GM19397 (cell line): ENCODE measurements at regions not wholly inside any gene's neighbourhood (a gene's known extent, or its start where the extent isn't known, plus 50 kb on each side); places are given as distances from the start of the nearest gene placed in this dataset.

Source experiments
- ATAC-seq: cut with Tn5 transposase; IDR thresholded peaks from one replicate; pipeline ENCODE4 v1.9.1; 2021; ENCODE audit warnings: mild to moderate bottlenecking, moderate library complexity; ENCODE audit not compliant: unreplicated experiment

DNA sequence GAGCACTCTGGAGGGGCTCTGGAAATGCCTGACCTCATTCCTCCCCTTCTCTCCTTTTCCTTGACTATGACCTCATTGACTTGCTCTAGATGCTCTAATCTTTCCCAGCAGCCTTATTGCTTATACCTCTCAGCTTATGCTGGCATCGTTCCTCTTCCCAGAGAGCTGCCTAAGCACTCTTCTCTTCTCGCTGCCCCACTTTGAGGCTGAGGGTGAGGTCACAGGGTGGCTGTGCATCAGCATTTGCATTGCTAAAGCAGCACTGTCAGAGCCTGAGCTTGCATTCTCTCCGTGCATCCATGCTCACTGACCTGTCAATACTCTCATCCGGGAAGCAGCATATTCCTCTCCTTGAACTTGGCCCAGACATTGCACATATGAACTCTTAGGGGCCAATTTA lies 96.4 kb upstream of the NTRK2 start:
- ATAC-seq: no peak

DNA sequence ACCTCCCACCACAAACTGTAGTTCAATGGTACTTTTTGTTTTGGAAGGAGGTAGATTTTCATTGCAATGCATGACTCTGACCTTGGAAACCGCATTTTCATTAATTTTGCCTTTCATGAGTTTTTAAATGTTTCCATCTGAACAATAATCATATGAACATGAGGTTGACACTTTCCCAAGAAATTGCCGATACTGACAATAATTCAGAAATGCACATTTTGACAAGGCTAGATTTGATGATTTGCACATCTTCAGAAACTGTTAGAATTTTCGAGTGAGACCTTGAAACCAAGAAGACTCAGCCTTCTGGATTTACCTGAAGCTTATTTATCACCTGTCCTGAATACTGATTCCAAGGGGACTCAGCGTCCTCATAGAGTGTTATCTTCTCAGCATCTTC lies 93.8 kb upstream of the NTRK2 start:
- ATAC-seq: no peak

DNA sequence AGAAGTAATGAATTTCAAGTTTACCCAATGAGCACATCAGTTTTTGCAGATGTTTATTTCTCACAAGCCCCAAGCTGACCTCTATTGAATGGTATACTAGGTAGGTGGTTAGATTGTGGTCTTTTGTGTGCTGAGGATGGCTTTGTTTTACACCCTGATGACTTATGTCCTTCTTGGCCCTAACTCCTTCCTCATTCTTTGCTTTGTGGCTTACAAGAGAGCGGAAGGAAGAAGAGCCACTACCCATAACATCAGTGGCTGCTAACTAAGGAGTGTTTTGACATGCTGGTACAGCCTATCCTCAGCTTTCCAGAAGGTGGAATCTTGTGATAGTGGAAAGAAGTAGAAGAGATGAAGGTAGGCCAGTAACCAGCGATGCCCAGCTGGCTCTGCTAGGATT lies 85.7 kb upstream of the NTRK2 start:
- ATAC-seq: no peak

DNA sequence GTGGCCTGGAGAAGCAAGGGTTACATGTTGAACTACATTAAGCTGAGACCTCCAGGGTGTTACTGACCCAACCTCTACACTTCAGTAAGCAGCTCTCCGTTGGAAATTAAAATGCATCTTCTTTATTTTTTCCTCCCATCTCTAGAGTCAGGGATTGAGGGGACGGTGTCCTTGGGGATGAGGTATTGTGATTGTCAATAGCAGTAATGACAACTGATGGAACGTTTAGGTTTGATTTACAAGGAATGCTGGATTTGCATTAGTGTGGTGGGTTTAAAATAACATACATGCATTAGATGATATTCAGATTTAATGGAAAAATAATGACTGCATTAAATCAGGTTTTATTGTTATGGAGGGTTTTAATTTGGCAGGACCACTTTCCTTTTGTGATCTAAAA lies 82.9 kb upstream of the NTRK2 start:
- ATAC-seq: no peak

DNA sequence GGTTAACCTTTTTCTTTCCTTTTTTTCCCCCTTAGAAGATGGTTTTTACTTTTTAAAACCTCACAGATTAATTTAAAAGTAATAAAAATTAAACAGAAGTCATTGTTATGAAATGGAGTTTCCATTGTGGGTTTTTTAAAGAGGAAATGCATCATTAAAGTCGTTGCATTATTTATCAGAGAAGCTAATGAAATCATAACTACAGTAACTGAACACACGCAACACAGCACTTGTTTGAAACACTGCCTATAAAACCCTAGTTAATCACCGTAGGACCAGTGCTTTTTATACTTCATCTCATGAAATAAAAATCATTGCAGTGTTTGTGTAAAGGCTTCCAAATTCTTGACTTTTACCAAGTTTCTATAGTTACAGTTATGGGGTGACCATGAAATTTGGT lies 82.4 kb upstream of the NTRK2 start:
- no peak for ATAC-seq

DNA sequence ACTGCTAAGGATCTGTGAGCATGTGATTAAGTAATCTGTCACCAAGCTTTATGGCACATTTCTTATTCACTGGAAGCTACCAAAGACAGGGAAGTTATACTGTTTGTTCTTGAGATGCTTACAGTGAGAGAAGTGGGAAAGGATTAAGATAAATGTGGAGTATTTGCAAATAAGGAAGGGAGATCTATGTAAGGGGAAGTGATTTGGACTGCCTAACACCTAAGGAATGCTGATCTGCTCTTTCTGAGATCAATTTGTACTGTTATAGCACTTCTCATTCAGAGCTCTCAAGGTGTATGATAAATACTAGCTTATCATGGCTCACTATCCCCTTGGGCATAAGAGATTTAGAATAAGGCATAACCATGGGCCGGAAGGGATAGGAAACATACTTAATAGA lies 80.0 kb upstream of the NTRK2 start:
- no peak for ATAC-seq

DNA sequence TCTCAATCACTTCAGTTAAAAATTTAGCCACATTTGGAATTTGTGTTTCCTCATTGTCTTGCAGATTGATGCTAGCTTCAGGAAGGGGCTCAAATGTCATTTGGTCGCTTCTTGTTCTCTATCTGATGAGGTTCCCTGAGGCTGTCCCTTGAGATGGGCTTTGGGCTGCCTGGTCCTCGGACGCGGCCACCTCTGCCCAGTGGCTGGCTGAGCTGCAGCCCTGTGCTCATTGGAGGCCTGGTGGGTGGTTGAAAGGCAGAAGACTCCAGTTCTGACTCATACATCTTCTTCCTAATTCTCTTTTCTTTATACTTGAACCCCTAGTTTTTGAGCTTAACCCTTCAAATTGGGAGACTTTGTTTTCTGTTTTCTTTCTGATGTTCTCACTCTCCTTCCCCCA lies 78.8 kb upstream of the NTRK2 start:
- ATAC-seq: no peak

DNA sequence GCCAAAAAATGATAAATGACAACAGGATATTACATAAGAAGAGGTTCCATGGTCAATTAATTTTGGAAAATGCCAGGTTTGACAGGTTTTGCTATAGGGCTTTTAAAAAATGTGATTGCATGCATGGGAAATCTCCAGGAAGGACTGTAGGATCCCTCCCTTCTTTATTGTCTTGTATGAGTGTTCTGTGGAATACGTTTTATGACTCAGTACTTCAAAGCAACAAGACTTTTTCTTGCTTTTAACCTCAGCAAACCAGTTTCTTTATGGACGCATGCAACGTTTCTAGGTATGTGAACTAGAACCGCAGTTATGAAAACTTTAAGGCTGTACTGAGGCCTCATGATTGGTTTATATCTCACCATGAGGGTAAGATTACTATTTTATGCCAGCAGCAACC lies 76.6 kb upstream of the NTRK2 start:
- no peak for ATAC-seq

DNA sequence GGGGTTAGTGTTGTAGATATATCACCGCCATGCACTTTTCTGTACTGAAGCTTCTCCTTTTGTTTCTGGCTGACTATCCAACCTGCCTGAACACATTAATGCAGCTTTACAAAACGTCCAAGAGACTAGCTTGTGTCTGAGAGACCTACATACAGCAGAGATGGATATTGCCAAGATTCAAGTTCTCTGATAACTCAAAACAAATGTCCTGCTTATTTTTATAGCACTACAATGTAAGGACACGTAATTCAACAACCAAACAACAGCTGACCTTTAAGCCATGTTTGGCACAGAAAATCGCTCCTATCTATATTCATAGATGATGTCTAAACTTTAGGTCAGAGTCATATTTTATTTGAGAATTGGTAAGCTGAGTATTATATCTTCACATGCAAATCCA lies 76.2 kb upstream of the NTRK2 start:
- ATAC-seq: no peak

DNA sequence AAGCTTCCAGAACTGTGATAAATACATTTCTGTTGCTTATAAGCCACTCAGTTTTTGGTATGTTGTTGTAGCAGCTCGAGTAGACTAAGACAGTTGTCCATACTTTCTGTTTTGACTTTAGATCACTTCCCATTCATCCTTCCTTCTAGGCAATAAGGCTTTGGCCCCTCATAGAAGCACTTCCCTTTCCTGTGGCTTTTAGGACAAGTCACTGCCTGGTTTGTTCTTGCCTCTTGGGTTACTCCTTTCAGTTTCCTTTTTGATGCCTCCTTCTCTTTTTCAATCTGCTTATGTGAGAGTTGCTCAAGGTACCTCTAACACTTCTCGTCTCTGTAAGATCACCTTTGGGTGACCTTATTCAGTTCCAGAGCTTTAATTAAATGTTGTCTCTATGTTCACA lies 72.4 kb upstream of the NTRK2 start:
- peak; percentile 89 for ATAC-seq

DNA sequence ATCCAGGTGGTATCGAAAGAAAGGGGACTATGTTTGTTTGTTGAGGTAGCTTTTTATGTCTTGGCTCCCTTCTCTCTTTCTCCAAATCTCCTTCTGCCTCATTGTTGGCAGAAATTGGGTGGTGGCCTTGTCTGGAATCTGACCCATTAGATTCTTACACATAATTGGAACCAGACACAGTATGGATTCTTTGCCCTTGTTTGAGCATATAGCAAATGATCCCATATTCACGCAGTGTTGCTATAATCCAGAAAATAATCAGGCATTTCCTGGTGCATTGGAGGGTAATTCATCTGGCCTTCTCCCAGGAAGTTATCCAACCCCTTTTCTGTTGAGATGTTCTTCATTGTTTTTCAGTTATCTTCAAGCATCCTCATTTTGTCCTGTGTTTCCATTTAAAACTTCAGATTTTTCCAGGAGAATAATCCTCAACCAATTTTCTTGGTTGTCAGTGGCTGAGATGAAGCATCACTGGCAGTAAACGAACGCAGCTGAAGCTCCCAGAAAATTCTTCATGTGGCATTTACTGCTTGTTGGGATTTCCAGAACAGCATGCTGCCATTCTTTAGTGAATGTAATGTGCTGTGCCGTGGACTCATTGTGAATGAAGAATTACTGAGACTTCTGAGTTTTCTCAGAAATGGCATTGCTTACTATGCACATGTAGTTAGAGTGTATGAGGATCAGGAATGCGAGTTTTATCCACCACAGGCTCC lies 70.5 kb upstream of the NTRK2 start:
- no peak for ATAC-seq

DNA sequence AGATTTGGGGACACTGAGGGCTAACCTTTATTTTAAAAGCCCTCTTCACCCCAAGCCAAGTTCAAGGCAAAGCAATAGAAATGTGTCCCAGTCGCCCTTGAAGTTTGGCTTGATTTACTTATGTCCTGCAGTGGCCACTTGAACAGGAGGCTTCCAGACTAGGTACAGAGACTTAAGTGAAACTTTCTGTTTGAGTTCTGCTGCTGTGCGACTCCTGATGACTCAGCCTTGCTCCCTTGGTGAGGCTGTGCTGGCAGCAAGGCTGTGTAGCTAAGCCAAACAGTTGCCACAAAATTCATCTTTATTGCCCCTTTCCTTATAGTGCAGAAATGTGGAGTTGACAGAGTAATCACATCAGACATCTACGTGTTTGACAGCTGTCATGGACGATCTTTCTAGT lies 68.8 kb upstream of the NTRK2 start:
- no peak for ATAC-seq

DNA sequence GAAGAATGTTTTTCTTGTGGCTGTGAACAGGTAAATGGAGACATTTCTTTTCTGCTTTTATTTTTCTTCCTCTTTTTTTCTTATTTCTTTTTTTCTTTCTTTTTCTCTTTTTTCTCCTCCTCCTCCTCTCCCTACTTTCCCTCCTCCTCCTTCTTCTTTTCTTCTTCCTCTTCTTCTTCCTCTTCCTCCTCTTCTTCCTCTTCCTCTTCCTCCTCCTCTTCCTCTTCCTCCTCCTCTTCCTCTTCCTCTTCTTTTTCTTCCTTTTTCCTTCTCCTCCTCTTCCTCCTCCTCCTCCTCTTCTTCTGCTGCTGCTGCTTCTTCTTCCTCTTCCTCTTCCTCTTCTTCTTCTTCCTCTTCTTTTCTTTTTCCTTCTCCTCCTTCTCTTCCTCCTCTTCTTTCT lies 65.3 kb upstream of the NTRK2 start:
- no peak for ATAC-seq

DNA sequence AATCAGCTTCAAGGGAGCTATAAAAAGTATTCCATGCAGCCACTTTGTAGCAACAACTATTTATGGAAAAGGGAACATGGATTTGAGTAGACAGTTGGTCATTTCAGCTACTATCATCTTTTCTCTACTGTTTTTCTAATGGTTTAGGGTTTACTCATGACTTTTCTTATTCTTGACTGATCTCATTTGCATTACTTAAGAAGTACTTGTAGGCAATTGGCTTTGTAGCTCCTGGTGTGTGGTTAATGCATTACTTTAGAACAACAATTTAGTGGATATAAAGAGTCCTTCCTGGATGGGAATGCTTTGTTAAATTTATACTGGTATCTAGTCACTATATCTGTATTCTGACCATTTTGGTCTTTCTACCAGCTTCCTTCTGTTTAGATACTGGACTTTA lies 59.8 kb upstream of the NTRK2 start:
- no peak for ATAC-seq

DNA sequence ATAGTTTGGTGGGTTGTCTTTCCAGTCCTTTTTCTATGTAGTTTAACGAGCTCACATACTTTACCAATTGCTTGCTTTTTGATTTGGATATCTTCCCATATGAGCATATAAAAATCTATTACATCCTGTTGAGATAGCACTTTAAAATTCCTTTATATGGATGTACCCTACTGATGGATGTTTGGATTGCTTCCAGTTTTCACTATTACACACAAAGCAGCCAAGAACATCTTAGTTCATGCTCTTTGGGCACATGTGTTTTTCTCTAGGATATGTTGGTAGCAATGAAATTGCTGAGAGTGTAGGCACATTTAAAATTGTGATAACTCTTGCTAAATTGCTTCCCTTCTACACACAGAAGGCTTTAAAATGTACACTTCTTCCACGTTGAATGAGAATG lies 56.1 kb upstream of the NTRK2 start:
- no peak for ATAC-seq

DNA sequence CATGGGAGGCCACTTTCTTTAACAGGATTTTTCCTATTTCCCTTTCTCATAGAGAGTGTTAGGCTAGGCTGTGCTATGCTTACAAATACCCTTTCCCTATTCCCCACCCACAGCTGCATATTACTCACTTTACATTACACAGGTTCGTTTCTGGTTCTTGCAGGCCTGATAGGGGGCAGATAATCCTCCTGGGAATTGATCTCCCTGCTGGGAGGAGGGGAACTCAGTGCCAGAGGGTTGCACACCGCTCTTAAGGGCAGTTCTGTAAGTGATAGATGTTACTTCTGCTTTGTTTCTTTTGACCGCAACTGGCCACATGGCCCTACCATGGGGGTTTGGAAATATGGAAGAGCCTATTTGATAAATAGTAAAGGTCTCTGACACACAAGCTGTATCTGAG lies 54.0 kb upstream of the NTRK2 start:
- ATAC-seq: no peak

DNA sequence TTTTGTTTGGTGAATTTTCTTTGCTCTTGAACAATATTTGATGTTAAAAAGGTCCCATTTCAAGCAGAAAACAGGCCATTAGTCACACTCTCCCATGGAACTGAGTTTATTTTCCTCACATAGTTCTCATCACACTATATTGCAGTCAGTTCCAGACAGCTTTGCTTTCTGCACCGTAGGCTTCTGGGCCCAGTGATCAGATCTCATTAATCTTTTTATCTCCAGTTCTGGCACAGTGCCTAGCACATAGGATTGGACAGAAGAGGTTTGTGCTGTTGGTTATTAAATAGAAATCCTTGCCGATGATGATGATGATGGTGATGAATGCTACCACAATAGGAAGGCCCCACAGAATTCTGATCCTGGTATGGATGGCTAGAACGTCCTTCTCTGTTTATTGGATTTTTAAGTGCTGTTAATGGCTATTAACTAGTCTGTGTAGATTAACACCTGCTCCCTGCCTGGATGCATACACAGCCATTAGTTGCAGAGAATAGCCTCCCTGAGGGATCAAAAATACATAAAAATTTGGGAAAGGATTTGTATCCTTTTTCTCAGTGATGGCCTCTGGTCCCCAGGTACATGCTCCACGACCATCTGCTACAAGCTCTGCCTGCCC lies 52.0 kb upstream of the NTRK2 start:
- no peak for ATAC-seq
